MM.1S (cell line): ENCODE measurements at regions not wholly inside any gene's neighbourhood (a gene's known extent, or its start where the extent isn't known, plus 50 kb on each side); places are given as distances from the start of the nearest gene placed in this dataset.

Experiments
- DNase-seq: peaks from one replicate; pipeline ENCODE4 v3.0.0-alpha.2; 2015
- H2AFZ ChIP-seq: fragments of 300-600 bp; sonication (generic); 2 replicates; pipeline ENCODE4 v1.6.0; 2016; ENCODE audit warnings: antibody characterized with exemption, low read length
- H3F3A ChIP-seq: fragments of 300-600 bp; sonication (generic); 2 replicates; pipeline ENCODE4 v1.6.1; 2016; ENCODE audit warnings: mild to moderate bottlenecking, antibody characterized with exemption, low read length, moderate library complexity, mixed read lengths; ENCODE audit not compliant: insufficient read depth
- H3K27ac ChIP-seq: fragments of 300-600 bp; sonication (generic); 2 replicates; pipeline ENCODE4 v1.5.1; 2016; ENCODE audit warnings: mild to moderate bottlenecking, low read length
- H3K27me3 ChIP-seq: fragments of 300-600 bp; sonication (generic); replicated peaks from 2 replicates; pipeline ENCODE4 v1.6.0; 2016; ENCODE audit warnings: low read length; ENCODE audit not compliant: insufficient read depth
- H3K36me3 ChIP-seq: fragments of 300-600 bp; sonication (generic); replicated peaks from 2 replicates; pipeline ENCODE4 v1.6.1; 2016; ENCODE audit warnings: mild to moderate bottlenecking, low read length, mixed read lengths; ENCODE audit not compliant: insufficient read depth
- H3K4me1 ChIP-seq: fragments of 300-600 bp; sonication (generic); 2 replicates; pipeline ENCODE4 v1.6.1; 2016; ENCODE audit warnings: low read length, mixed read lengths
- H3K4me2 ChIP-seq: fragments of 300-600 bp; sonication (generic); 2 replicates; pipeline ENCODE4 v1.6.0; 2016; ENCODE audit warnings: low read depth, low read length
- H3K4me3 ChIP-seq: fragments of 300-600 bp; sonication (generic); 2 replicates; pipeline ENCODE4 v1.5.1; 2016; ENCODE audit warnings: low read length, mixed read lengths
- H3K79me2 ChIP-seq: fragments of 300-600 bp; sonication (generic); 2 replicates; pipeline ENCODE4 v1.6.1; 2016; ENCODE audit warnings: mixed run types, low read length, mixed read lengths
- H3K9ac ChIP-seq: fragments of 300-600 bp; sonication (generic); 2 replicates; pipeline ENCODE4 v1.6.1; 2016; ENCODE audit warnings: low read length, mixed read lengths
- H3K9me2 ChIP-seq: fragments of 300-600 bp; sonication (generic); replicated peaks from 2 replicates; pipeline ENCODE4 v1.6.1; 2016; ENCODE audit warnings: mild to moderate bottlenecking, low read length, mixed read lengths; ENCODE audit not compliant: insufficient read depth
- H3K9me3 ChIP-seq: fragments of 300-600 bp; sonication (generic); replicated peaks from 2 replicates; pipeline ENCODE4 v1.6.1; 2016; ENCODE audit warnings: mild to moderate bottlenecking, low read length, mixed read lengths; ENCODE audit not compliant: insufficient read depth
- H4K20me1 ChIP-seq: fragments of 300-600 bp; sonication (generic); 2 replicates; pipeline ENCODE4 v1.6.1; 2016; ENCODE audit warnings: mild to moderate bottlenecking, low read length, moderate library complexity, mixed read lengths; ENCODE audit not compliant: insufficient read depth
- CTCF ChIP-seq: fragments of 300-600 bp; sonication (generic); IDR thresholded peaks from 2 replicates; pipeline ENCODE4 v1.5.1; 2016; ENCODE audit warnings: antibody characterized with exemption, low read length, mixed read lengths
- EZH2 ChIP-seq: fragments of 300-600 bp; sonication (generic); optimal IDR thresholded peaks from 2 replicates; pipeline ENCODE3; 2017; ENCODE audit warnings: low read depth, mild to moderate bottlenecking, antibody characterized with exemption, low read length, mixed read lengths
- EZH2phosphoT487 ChIP-seq: fragments of 300-600 bp; sonication (generic); IDR thresholded peaks from 2 replicates; pipeline ENCODE4 v1.6.1; 2018; ENCODE audit warnings: antibody characterized with exemption, low read length

- no peak overlapping the region for H3K9ac ChIP-seq
- no peaks in the 10 kb centered on the region for H3K9me2 ChIP-seq
- no peaks in the 10 kb centered on the region for H3K36me3 ChIP-seq
- no peaks in the 10 kb centered on the region for H4K20me1 ChIP-seq
- no peaks in the 10 kb centered on the region for H3K4me1 ChIP-seq
- H2AFZ ChIP-seq: no peak overlapping the region
- H3K79me2 ChIP-seq: no peaks in the 10 kb centered on the region
- H3K4me2 ChIP-seq: no peak overlapping the region
- no peak overlapping the region for H3K4me3 ChIP-seq
- no peaks in the 10 kb centered on the region for H3K27me3 ChIP-seq
- no peak overlapping the region for H3K27ac ChIP-seq
- no peak for TF ChIP-seq CTCF
- no peak for TF ChIP-seq EZH2
- no peak for TF ChIP-seq EZH2phosphoT487
- H3F3A ChIP-seq: no peaks in the 10 kb centered on the region
- no peaks in the 10 kb centered on the region for H3K9me3 ChIP-seq
- no peak for DNase-seq
Measured at GRCh38 chr7:42753367-42753766, 158.5 kb downstream of the C7orf25 start.

DNA sequence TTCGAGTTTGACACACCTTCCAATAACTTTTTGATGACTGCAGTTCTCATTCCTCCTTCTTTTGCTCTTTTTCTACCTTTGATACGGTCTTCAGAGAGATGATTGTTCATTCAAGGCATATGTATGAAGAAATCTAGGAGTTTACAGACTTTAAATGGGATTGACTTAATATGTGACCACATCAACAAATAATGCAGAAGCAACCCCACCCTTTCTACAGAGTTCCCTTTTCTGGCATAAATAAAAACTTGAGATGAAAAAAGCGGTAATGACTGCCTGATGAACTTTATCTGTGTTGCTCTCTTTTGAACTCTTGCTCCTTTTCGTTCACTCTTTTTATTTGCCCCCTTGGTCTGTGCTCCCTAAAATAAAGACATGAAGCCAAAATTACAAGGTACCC, 161.7 kb downstream of the C7orf25 start:
- Histone ChIP-seq H3K9me3 (no peaks in the 10 kb centered on the region), H3K36me3 (no peaks in the 10 kb centered on the region), H4K20me1 (no peaks in the 10 kb centered on the region), H2AFZ (no peak overlapping the region), H3K9me2 (no peaks in the 10 kb centered on the region), H3K4me2 (no peak overlapping the region), H3K4me3 (no peak overlapping the region), H3K27me3 (no peaks in the 10 kb centered on the region), H3F3A (no peaks in the 10 kb centered on the region), H3K79me2 (no peaks in the 10 kb centered on the region), H3K4me1 (no peaks in the 10 kb centered on the region), H3K27ac (no peak overlapping the region), H3K9ac (no peak overlapping the region)
- TF ChIP-seq CTCF: no peak
- no peak for TF ChIP-seq EZH2phosphoT487
- TF ChIP-seq EZH2: no peak
- DNase-seq: no peak

DNA sequence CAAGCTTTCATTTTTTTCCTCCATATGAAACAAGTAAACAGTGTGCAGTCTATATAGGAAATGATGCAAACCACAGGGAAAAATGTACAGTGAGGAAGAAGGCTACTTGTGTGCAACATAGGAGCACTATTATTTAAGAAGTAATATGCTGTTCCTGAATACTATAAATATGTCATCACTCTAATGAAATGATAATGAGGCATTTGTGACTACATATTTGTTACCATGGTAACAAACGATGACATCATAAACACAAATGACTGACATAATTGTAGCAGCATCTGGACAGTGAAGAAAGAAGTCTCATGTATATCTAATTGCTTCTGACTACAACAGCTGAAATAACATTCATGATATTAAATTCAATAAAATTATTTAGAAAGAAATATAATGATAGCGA, 164.8 kb downstream of the C7orf25 start:
- H3K27ac ChIP-seq: no peak overlapping the region
- no peaks in the 10 kb centered on the region for H3K9me3 ChIP-seq
- H3K4me1 ChIP-seq: no peaks in the 10 kb centered on the region
- DNase-seq: no peak
- H2AFZ ChIP-seq: no peak overlapping the region
- H3K36me3 ChIP-seq: no peaks in the 10 kb centered on the region
- H3K79me2 ChIP-seq: no peaks in the 10 kb centered on the region
- TF ChIP-seq EZH2phosphoT487: no peak
- TF ChIP-seq CTCF: no peak
- TF ChIP-seq EZH2: no peak
- no peak overlapping the region for H3K9ac ChIP-seq
- H4K20me1 ChIP-seq: no peaks in the 10 kb centered on the region
- no peaks in the 10 kb centered on the region for H3K9me2 ChIP-seq
- H3F3A ChIP-seq: no peaks in the 10 kb centered on the region
- no peaks in the 10 kb centered on the region for H3K27me3 ChIP-seq
- no peak overlapping the region for H3K4me3 ChIP-seq
- no peak overlapping the region for H3K4me2 ChIP-seq

DNA sequence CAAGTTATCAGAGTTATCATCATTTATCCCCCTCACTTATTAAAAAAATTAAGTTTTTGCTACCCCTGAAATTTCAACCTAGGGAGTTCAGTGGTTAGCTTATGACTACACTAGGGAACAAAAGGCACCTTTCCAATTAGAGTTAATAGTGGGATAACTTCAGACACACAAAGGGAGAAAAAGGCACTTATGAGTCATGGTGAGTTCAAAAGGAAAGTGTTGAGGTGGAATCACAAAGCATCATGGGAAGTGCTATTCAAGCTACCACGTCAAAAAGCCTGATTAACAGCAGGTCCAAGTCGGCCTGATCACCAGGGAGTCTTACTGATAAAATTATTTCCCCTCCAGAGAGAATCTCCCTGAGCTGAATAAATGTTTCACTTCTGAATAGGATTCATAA, 165.7 kb downstream of the C7orf25 start:
- Histone ChIP-seq H3K4me1 (no peaks in the 10 kb centered on the region), H3K4me3 (no peak overlapping the region), H3F3A (no peaks in the 10 kb centered on the region), H3K9ac (no peak overlapping the region), H3K79me2 (no peaks in the 10 kb centered on the region), H3K27ac (no peak overlapping the region), H3K9me2 (no peaks in the 10 kb centered on the region), H3K9me3 (no peaks in the 10 kb centered on the region), H3K36me3 (no peaks in the 10 kb centered on the region), H4K20me1 (no peaks in the 10 kb centered on the region), H2AFZ (no peak overlapping the region), H3K4me2 (no peak overlapping the region), H3K27me3 (no peaks in the 10 kb centered on the region)
- DNase-seq: no peak
- TF ChIP-seq EZH2 (no peak), CTCF (no peak), EZH2phosphoT487 (no peak)
